SK-N-SH (cell line): ENCODE measurements at regions not wholly inside any gene's neighbourhood (a gene's known extent, or its start where the extent isn't known, plus 50 kb on each side); places are given as distances from the start of the nearest gene placed in this dataset.

ENCODE experiments used
- CTCF ChIA-PET: fragments of 300-600, 350-600 bp; formaldehyde crosslinking; extraction: SDS; loops from one replicate; lab custom pipeline; 2021; lab: Yijun Ruan, JAX
- POLR2A ChIA-PET: fragments of 350-600 bp; sonication (Branson Sonifier 250); formaldehyde crosslinking; extraction: SDS; loops from one replicate; lab custom pipeline; 2020; ENCODE audit warnings: antibody characterized with exemption, inconsistent platforms; lab: Yijun Ruan, JAX
- DNase-seq: peaks from one replicate; pipeline ENCODE4 v3.0.0; 2012
- H2AFZ ChIP-seq: fragments of 200-600 bp; sonication (generic); 2 replicates; pipeline ENCODE4 v1.8.1; 2016; ENCODE audit warnings: antibody characterized with exemption, mild to moderate bottlenecking, low read depth
- H3F3A ChIP-seq: fragments of 200-600 bp; sonication (generic); replicated peaks from 2 replicates; pipeline ENCODE3; 2016; ENCODE audit warnings: antibody characterized with exemption, mild to moderate bottlenecking; ENCODE audit not compliant: insufficient read depth
- H3K27ac ChIP-seq, 2 experiments: fragments of 200-500 bp in 1 of 2; fragments of 200-600 bp in 1 of 2; sonication (Bioruptor generic) in 1 of 2; sonication (generic), shearing (Covaris generic) in 1 of 2; 2 replicates each; pipeline versions ENCODE4 v1.5.1 to v1.6.1; 2014 to 2016; ENCODE audit warnings: low read depth in 2 of 2, inconsistent platforms in 1 of 2, low read length in 1 of 2, mild to moderate bottlenecking in 1 of 2, mixed read lengths in 1 of 2
- H3K27me3 ChIP-seq: fragments of 200-600 bp; sonication (generic), shearing (Covaris generic); 2 replicates; pipeline ENCODE4 v1.6.1; 2016; ENCODE audit warnings: mixed run types; ENCODE audit not compliant: insufficient read depth
- H3K36me3 ChIP-seq, 2 experiments: fragments of 200-500 bp in 1 of 2; fragments of 200-600 bp in 1 of 2; sonication (Bioruptor generic) in 1 of 2; sonication (generic) in 1 of 2; replicated peaks in 1 of 2; 2 replicates each; pipeline versions ENCODE3 to v1.5.1; 2014 to 2016; ENCODE audit warnings: low read length in 1 of 2, mild to moderate bottlenecking in 1 of 2; ENCODE audit not compliant: insufficient read depth in 2 of 2, control insufficient read depth in 1 of 2
- H3K4me1 ChIP-seq, 2 experiments: fragments of 200-500 bp in 1 of 2; fragments of 200-600 bp in 1 of 2; sonication (Bioruptor generic) in 1 of 2; sonication (generic), shearing (Covaris generic) in 1 of 2; 2 replicates each; pipeline versions ENCODE4 v1.5.1 to v1.6.1; 2014 to 2016; ENCODE audit warnings: low read depth in 1 of 2, low read length in 1 of 2, mixed run types in 1 of 2; ENCODE audit not compliant: insufficient read depth in 2 of 2, control insufficient read depth in 1 of 2
- H3K4me2 ChIP-seq: fragments of 200-600 bp; sonication (generic), shearing (Covaris generic); 2 replicates; pipeline ENCODE4 v1.6.1; 2017; ENCODE audit warnings: mixed run types
- H3K4me3 ChIP-seq, 2 experiments: fragments of 200-500 bp in 1 of 2; fragments of 200-600 bp in 1 of 2; sonication (Bioruptor generic) in 1 of 2; sonication (generic), shearing (Covaris generic) in 1 of 2; 2 replicates each; pipeline versions ENCODE4 v1.5.1 to v1.8.1; 2014 to 2016; ENCODE audit warnings: low read depth in 2 of 2, inconsistent platforms in 1 of 2, low read length in 1 of 2, mild to moderate bottlenecking in 1 of 2, mixed read lengths in 1 of 2, moderate library complexity in 1 of 2
- H3K79me2 ChIP-seq: fragments of 200-600 bp; sonication (generic); 2 replicates; pipeline ENCODE4 v1.8.1; 2017; ENCODE audit warnings: mild to moderate bottlenecking; ENCODE audit not compliant: insufficient read depth
- H3K9ac ChIP-seq: fragments of 200-600 bp; sonication (generic); 2 replicates; pipeline ENCODE4 v1.6.1; 2017; ENCODE audit warnings: mixed run types
- H3K9me2 ChIP-seq: fragments of 200-600 bp; sonication (generic); 2 replicates; pipeline ENCODE4 v1.6.1; 2017; ENCODE audit warnings: mixed run types
- H3K9me3 ChIP-seq: fragments of 200-600 bp; sonication (generic); 2 replicates; pipeline ENCODE4 v1.6.1; 2017; ENCODE audit warnings: mixed run types, mild to moderate bottlenecking, moderate library complexity
- H4K20me1 ChIP-seq: fragments of 200-600 bp; sonication (generic); 2 replicates; pipeline ENCODE4 v1.6.1; 2017; ENCODE audit warnings: mild to moderate bottlenecking, mixed run types; ENCODE audit not compliant: insufficient read depth
- CTCF ChIP-seq: fragments of 200-600 bp; sonication (generic); IDR thresholded peaks from 2 replicates; pipeline ENCODE4 v1.6.1; 2017; ENCODE audit warnings: antibody characterized with exemption, mild to moderate bottlenecking, moderate library complexity
- ELF1 ChIP-seq: IDR thresholded peaks from 2 replicates; pipeline ENCODE4 v1.4.0; 2012
- FOXM1 ChIP-seq: IDR thresholded peaks from 2 replicates; pipeline ENCODE4 v1.4.0; 2012; ENCODE audit warnings: low read depth, mild to moderate bottlenecking
- GABPA ChIP-seq: IDR thresholded peaks from 2 replicates; pipeline ENCODE4 v1.4.0; 2012; ENCODE audit warnings: low read depth, mild to moderate bottlenecking
- GATA2 ChIP-seq: sonication (generic); formaldehyde crosslinking; IDR thresholded peaks from 2 replicates; pipeline ENCODE4 v1.5.0; 2020; ENCODE audit warnings: mild to moderate bottlenecking, missing genetic modification reagents
- NFIC ChIP-seq: IDR thresholded peaks from 2 replicates; pipeline ENCODE4 v1.4.0; 2012; ENCODE audit warnings: borderline replicate concordance
- PBX3 ChIP-seq: IDR thresholded peaks from 2 replicates; pipeline ENCODE4; 2012
- POLR2AphosphoS5 ChIP-seq: IDR thresholded peaks from 2 replicates; pipeline ENCODE4 v1.6.1; 2012; ENCODE audit warnings: low read depth, low read length
- RCOR1 ChIP-seq: fragments of 150-350 bp; IDR thresholded peaks from 2 replicates; pipeline ENCODE4 v1.6.1; 2017; ENCODE audit warnings: antibody characterized with exemption, low read length
- TAF1 ChIP-seq: IDR thresholded peaks from 2 replicates; pipeline ENCODE4 v1.6.1; 2012; ENCODE audit warnings: low read depth, mild to moderate bottlenecking, low read length, moderate library complexity, borderline replicate concordance
- TCF12 ChIP-seq: IDR thresholded peaks from 2 replicates; pipeline ENCODE4 v1.4.0; 2012
- WGBS: methylation state at CpG from one replicate; pipeline ENCODE4 v1.1.6; 2017; ENCODE audit warnings: low lambda C conversion rate; 5-methylcytosine and 5-hydroxymethylcytosine counted together
- TF ChIP-seq, protein P1 (sequence below): IDR thresholded peaks from 2 replicates; pipeline ENCODE4 v1.4.0; 2012; ENCODE audit warnings: low read depth
- TF ChIP-seq, protein P2 (sequence below): IDR thresholded peaks from 2 replicates; pipeline ENCODE4 v1.6.1; 2012; ENCODE audit warnings: mild to moderate bottlenecking, low read depth, low read length, moderate library complexity
- TF ChIP-seq, protein P3 (sequence below): IDR thresholded peaks from 2 replicates; pipeline ENCODE4 v1.4.0; 2012; ENCODE audit warnings: low read depth, borderline replicate concordance
- TF ChIP-seq, protein P4 (sequence below): IDR thresholded peaks from 2 replicates; pipeline ENCODE4 v1.4.0; 2012; ENCODE audit warnings: low read depth, borderline replicate concordance
- TF ChIP-seq, protein P5 (sequence below): fragments of 150-350 bp; IDR thresholded peaks from 2 replicates; pipeline ENCODE4 v1.6.1; 2017; ENCODE audit warnings: antibody characterized with exemption, low read length, low read depth, borderline replicate concordance

DNA sequence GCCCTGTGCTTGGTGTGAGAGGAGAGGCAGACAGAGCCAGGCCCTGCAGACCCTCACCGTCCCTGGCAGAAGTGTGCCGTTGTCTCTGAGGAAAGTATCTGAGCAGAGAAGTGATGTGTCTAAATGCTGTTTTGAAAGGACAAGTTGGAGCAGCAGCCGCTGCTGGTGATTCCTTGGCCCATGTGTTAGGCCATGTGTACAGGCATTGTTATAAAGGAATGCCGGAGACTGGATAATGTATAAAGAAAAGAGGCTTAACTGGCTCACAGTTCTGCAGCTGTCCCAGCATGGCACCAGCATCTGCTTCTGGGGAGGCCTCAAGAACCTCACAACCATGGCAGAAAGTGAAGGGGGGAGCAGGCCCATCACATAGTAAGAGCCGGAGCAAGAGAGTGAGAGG, 334.6 kb upstream of the ATP10A start:
- Histone ChIP-seq H3K9me2 (no peaks in the 10 kb centered on the region), H4K20me1 (no peaks in the 10 kb centered on the region), H3K4me3 (no peak overlapping the region), H3K79me2 (no peaks in the 10 kb centered on the region), H3K9ac (no peak overlapping the region), H3F3A (no peaks in the 10 kb centered on the region), H2AFZ (no peak overlapping the region), H3K36me3 (no peaks in the 10 kb centered on the region), H3K4me2 (no peak overlapping the region), H3K9me3 (no peaks in the 10 kb centered on the region), H3K27ac (no peak overlapping the region), H3K4me1 (no peaks in the 10 kb centered on the region), H3K27me3 (no peaks in the 10 kb centered on the region)
- POLR2A ChIA-PET, result no interaction called here
- CTCF ChIA-PET, result no interaction called here
- no peak for DNase-seq
- TF ChIP-seq GABPA, result no peak
- TF ChIP-seq, protein P1, sequence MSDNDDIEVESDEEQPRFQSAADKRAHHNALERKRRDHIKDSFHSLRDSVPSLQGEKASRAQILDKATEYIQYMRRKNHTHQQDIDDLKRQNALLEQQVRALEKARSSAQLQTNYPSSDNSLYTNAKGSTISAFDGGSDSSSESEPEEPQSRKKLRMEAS, result no peak
- no peak for TF ChIP-seq GATA2 (CRISPR knock-in tag)
- TF ChIP-seq, protein P2, sequence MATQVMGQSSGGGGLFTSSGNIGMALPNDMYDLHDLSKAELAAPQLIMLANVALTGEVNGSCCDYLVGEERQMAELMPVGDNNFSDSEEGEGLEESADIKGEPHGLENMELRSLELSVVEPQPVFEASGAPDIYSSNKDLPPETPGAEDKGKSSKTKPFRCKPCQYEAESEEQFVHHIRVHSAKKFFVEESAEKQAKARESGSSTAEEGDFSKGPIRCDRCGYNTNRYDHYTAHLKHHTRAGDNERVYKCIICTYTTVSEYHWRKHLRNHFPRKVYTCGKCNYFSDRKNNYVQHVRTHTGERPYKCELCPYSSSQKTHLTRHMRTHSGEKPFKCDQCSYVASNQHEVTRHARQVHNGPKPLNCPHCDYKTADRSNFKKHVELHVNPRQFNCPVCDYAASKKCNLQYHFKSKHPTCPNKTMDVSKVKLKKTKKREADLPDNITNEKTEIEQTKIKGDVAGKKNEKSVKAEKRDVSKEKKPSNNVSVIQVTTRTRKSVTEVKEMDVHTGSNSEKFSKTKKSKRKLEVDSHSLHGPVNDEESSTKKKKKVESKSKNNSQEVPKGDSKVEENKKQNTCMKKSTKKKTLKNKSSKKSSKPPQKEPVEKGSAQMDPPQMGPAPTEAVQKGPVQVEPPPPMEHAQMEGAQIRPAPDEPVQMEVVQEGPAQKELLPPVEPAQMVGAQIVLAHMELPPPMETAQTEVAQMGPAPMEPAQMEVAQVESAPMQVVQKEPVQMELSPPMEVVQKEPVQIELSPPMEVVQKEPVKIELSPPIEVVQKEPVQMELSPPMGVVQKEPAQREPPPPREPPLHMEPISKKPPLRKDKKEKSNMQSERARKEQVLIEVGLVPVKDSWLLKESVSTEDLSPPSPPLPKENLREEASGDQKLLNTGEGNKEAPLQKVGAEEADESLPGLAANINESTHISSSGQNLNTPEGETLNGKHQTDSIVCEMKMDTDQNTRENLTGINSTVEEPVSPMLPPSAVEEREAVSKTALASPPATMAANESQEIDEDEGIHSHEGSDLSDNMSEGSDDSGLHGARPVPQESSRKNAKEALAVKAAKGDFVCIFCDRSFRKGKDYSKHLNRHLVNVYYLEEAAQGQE, result no peak
- TF ChIP-seq, protein P3, sequence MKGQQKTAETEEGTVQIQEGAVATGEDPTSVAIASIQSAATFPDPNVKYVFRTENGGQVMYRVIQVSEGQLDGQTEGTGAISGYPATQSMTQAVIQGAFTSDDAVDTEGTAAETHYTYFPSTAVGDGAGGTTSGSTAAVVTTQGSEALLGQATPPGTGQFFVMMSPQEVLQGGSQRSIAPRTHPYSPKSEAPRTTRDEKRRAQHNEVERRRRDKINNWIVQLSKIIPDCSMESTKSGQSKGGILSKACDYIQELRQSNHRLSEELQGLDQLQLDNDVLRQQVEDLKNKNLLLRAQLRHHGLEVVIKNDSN, result no peak
- TF ChIP-seq, protein P4, sequence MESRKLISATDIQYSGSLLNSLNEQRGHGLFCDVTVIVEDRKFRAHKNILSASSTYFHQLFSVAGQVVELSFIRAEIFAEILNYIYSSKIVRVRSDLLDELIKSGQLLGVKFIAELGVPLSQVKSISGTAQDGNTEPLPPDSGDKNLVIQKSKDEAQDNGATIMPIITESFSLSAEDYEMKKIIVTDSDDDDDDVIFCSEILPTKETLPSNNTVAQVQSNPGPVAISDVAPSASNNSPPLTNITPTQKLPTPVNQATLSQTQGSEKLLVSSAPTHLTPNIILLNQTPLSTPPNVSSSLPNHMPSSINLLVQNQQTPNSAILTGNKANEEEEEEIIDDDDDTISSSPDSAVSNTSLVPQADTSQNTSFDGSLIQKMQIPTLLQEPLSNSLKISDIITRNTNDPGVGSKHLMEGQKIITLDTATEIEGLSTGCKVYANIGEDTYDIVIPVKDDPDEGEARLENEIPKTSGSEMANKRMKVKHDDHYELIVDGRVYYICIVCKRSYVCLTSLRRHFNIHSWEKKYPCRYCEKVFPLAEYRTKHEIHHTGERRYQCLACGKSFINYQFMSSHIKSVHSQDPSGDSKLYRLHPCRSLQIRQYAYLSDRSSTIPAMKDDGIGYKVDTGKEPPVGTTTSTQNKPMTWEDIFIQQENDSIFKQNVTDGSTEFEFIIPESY, result no peak
- no peak for TF ChIP-seq RCOR1
- no peak for TF ChIP-seq ELF1
- no peak for TF ChIP-seq NFIC
- TF ChIP-seq TAF1, result no peak
- 43% methylated on average over 4 of the region's 5 CpGs for WGBS

DNA sequence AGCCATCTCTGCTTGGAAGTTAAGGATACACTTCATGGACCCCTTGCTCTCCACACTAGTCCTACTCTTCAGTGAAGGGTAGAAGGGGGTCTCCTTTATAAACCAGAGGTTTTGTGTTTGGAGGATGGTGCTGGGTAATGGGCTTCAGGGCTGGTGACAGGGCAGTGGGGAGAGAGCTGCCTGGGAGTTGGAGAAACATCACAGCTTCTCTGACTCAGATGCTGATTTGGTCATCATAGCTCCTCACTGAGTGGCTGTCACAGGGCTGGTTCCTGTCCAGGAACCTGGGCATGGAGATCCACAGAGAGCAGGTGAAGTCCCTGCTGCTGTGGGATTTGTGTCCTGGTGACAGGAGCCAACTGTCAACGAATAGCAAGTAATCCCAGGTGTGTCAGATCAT, 333.9 kb upstream of the ATP10A start:
- H3K27me3 ChIP-seq, result no peaks in the 10 kb centered on the region
- no peaks in the 10 kb centered on the region for H3K9me3 ChIP-seq
- H3K36me3 ChIP-seq, result no peaks in the 10 kb centered on the region
- H3K4me1 ChIP-seq, result no peaks in the 10 kb centered on the region
- H4K20me1 ChIP-seq, result no peaks in the 10 kb centered on the region
- no peaks in the 10 kb centered on the region for H3F3A ChIP-seq
- ChIA-PET CTCF (no interaction called here), POLR2A (no interaction called here)
- no peak overlapping the region for H3K27ac ChIP-seq
- H3K4me2 ChIP-seq, result no peak overlapping the region
- no peaks in the 10 kb centered on the region for H3K9me2 ChIP-seq
- no peak for DNase-seq
- H3K79me2 ChIP-seq, result no peaks in the 10 kb centered on the region
- no peak overlapping the region for H3K4me3 ChIP-seq
- H2AFZ ChIP-seq, result no peak overlapping the region
- 0% methylated on average over 1 of the region's 1 CpG for WGBS
- no peak overlapping the region for H3K9ac ChIP-seq
- no peak for TF ChIP-seq FOXM1
- TF ChIP-seq, protein P5, sequence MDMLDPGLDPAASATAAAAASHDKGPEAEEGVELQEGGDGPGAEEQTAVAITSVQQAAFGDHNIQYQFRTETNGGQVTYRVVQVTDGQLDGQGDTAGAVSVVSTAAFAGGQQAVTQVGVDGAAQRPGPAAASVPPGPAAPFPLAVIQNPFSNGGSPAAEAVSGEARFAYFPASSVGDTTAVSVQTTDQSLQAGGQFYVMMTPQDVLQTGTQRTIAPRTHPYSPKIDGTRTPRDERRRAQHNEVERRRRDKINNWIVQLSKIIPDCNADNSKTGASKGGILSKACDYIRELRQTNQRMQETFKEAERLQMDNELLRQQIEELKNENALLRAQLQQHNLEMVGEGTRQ, result no peak
- no peak for TF ChIP-seq POLR2AphosphoS5
- no peak for TF ChIP-seq NFIC
- no peak for TF ChIP-seq PBX3
- TF ChIP-seq GATA2 (CRISPR knock-in tag), result no peak
- TF ChIP-seq, protein P3, result no peak
- TF ChIP-seq CTCF, result no peak
- TF ChIP-seq TCF12, result no peak
